Astrocyte of the spinal cord (primary cell): ENCODE measurements at regions not wholly inside any gene's neighbourhood (a gene's known extent, or its start where the extent isn't known, plus 50 kb on each side); places are given as distances from the start of the nearest gene placed in this dataset.

Experiments
- DNase-seq: peaks from one replicate; pipeline ENCODE4 v3.0.0; 2011; ENCODE audit warnings: low read depth, low spot score
- H3K4me3 ChIP-seq: 2 replicates; pipeline ENCODE4 v1.5.1; 2011; ENCODE audit warnings: low read depth, mild to moderate bottlenecking, low read length, moderate library complexity
- in situ Hi-C: cut with HindIII; loops from 2 replicates; pipeline ENCODE4 v1.10.0; 2017; ENCODE audit warnings: low sequenced_read_pairs
- TF ChIP-seq, protein P1 (sequence below): IDR thresholded peaks from 2 replicates; pipeline ENCODE4 v1.5.1; 2012; ENCODE audit warnings: low read depth, mild to moderate bottlenecking, low read length, inconsistent platforms

DNA sequence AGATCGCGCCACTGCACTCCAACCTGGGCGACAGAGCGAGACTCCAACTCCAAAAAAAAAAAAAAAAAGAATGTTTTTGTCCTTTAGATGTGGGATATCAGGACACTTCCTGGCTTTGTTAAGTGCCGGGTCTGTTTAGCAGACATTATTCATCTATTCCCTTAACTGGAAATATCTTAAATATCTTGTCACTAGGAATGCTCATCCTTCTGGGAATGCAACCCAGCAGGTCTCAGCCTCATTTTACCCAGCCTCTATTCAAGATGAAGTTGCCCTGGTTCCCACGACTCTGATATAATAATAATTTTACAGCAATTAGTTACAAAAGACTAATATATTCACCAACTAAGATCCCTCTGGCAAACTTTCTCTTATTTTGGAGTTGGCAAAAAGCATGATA is 260.9 kb upstream of the SLITRK3 start:
- TF ChIP-seq, protein P1, sequence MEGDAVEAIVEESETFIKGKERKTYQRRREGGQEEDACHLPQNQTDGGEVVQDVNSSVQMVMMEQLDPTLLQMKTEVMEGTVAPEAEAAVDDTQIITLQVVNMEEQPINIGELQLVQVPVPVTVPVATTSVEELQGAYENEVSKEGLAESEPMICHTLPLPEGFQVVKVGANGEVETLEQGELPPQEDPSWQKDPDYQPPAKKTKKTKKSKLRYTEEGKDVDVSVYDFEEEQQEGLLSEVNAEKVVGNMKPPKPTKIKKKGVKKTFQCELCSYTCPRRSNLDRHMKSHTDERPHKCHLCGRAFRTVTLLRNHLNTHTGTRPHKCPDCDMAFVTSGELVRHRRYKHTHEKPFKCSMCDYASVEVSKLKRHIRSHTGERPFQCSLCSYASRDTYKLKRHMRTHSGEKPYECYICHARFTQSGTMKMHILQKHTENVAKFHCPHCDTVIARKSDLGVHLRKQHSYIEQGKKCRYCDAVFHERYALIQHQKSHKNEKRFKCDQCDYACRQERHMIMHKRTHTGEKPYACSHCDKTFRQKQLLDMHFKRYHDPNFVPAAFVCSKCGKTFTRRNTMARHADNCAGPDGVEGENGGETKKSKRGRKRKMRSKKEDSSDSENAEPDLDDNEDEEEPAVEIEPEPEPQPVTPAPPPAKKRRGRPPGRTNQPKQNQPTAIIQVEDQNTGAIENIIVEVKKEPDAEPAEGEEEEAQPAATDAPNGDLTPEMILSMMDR = no peak
- DNase-seq = no peak
- in situ Hi-C loops = no loop called here
- H3K4me3 ChIP-seq = no peak overlapping the region

DNA sequence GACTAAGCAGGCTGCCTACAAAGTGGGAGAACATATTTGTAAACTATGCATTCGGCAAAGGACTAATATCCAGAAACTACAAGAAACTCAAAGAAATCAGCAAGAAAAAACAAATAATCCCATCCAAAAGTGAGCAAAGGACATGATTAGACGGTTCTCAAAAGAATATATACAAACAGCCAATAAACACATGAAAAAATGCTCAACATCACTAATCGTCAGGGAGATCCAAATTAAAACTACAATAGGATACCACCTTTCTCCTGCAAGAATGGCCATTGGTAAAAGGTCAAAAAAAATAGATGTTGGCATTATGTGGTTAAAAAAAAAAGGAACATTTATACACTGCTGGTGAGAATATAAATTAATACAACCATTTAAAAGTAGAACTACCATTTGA is 259.6 kb upstream of the SLITRK3 start:
- no peak for DNase-seq
- in situ Hi-C loops = no loop called here
- H3K4me3 ChIP-seq = no peak overlapping the region
- TF ChIP-seq, protein P1 = no peak

DNA sequence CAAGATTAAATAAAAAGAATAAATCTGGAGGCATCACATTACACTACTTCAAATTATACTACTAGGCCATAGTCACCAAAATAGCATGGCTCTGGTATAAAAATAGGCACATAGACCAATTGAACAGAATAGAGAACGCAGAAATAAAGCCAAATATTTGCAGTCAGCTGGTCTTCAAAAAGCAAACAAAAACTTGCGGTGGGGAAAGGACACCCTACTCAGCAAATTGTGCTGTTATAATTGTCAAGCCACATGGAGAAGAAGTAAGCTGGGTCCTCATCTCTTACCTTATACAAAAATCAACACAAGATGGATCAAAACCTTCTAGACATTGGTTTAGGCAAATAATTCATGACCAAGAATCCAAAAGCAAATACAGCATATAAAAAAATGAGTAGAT is 259.2 kb upstream of the SLITRK3 start:
- in situ Hi-C loops = no loop called here
- TF ChIP-seq, protein P1 = no peak
- DNase-seq = no peak
- no peak overlapping the region for H3K4me3 ChIP-seq

DNA sequence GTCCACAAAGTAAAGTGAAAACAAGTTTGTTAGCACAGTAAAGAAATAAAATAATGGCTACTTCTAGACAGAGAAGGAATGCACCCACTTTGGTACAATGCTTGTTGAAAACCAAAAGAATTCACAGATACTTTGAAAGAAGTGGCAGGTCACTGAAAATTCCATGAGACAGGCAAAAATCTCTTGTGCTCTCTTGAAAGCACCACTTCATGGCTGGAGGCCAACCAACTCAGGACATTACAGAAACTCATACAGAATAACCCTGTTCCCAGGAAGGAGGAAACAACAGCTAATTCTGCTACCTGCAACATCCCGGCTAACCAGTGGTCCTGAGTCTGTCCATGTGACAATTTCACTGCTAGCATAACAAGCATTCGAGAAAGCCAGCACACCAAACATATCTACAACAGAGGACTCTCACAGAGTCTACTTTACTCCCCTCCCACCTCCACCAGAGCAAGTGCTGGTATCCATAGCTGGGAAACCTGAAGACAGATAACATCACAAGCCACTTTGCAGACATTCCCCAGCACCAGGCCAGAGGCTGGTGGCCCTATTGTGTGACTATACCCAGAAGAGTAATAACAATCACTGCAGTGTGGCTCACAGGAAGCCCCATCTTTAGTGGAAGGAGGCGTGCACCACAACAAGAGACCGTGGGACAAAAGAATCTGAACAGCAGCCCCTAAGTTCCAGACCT is 255.3 kb upstream of the SLITRK3 start:
- TF ChIP-seq, protein P1 = no peak
- in situ Hi-C loops = no loop called here
- no peak overlapping the region for H3K4me3 ChIP-seq
- DNase-seq = no peak

DNA sequence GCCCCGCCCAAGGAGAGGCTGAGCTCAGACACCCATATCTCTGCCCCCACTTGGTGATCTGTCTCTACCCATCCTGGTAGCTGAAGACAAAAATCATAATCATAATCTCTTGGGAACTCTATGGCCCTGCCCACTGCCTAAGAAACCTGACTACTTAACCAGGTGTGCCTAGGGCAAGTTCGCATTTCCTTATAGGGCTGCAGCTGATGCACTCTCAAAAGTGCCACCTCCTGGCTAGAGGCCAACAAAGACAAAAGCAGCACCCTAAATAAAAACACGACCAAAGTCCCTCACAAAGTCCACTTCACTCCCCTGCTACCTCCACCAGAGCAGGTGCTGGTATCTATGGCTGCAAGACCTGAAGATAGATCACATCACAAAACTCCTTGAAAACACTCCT is 250.4 kb upstream of the SLITRK3 start:
- DNase-seq = no peak
- in situ Hi-C loops = no loop called here
- H3K4me3 ChIP-seq = no peak overlapping the region
- TF ChIP-seq, protein P1 = no peak

DNA sequence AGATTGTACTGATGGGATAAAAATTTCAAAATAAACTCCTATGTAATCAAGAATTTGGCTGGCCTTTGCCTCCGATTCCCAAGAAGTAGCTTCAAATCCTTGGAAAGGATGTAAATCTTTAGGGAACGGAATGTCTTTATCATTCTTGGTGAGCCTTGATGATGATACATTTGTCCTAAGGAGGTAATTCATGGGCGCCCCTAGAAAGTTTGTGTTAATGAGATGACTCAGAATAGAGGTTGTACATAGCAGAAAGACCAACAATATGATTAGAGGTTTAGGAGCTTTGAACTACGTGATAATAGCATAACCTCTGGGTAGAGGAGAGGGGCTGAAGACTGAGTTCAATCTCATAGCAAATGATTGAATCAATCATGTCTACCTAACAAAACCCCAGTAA is 248.6 kb upstream of the SLITRK3 start:
- no peak for DNase-seq
- no peak overlapping the region for H3K4me3 ChIP-seq
- in situ Hi-C loops = no loop called here
- TF ChIP-seq, protein P1 = no peak

DNA sequence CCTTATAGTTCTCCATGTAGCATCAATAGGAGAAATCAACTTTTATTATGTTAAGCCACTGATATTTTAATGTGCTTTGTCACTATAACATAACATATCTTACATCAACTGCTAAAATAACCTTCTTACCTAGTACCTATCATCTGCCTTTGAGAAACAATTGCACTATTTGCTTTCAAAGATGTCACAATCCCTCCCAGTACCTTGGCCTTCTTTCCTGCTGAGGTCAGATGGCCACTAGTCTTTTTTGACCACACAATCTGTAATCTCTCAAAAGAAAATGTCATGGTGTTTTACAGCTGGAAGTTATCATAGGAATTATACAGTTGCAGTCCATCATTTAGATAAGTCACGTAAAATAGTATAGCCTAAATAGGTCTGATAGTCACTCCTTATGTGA is 247.5 kb upstream of the SLITRK3 start:
- TF ChIP-seq, protein P1 = no peak
- H3K4me3 ChIP-seq = no peak overlapping the region
- no peak for DNase-seq
- in situ Hi-C loops = no loop called here
